NCI-H82 (cell line): ENCODE measurements at regions not wholly inside any gene's neighbourhood (a gene's known extent, or its start where the extent isn't known, plus 50 kb on each side); places are given as distances from the start of the nearest gene placed in this dataset.

Experiments used
- DNase-seq: peaks from one replicate; lab custom pipeline; 2025; lab: John Stamatoyannopoulos, UW

GRCh38 chr20:54362283-54362682, 113.1 kb upstream of the DOK5 start:
- DNase-seq: no peak

DNA sequence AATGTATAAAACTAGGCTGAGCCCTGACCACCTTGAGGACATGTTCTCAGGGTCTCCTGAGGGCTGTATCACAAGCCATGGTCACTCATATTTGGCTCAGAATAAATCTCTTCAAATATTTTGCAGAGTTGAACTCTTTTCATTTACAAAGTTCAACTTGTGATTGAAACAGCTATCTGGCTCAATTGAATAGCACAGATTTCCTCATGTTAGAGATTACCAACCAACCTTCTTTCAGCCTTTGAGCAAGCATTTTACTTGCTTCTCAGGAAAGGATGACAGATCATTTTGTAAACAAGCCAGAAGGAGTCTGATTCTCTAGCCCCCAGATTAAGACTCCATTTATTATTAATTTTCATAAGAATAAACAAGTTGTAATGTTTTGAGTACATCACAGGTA, 111.0 kb upstream of the DOK5 start:
- no peak for DNase-seq

DNA sequence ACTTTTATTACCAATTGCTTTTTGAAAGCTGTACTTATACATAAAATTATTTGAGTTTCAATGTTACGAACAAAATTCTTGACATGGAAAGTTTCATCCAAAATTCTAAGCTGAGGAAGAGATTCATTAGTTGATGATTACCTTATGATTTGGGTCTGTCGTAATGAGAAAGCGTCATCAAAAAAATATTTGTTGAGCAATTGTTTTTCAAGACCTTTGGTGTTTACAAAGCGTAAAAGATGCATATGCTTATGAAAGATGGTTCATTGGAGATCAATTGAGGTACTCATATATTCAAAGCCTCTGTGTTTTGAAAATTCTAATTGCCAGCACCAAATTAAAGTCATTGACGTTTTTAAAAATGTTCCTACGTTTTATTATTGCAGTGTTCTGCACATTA, 110.5 kb upstream of the DOK5 start:
- no peak for DNase-seq

DNA sequence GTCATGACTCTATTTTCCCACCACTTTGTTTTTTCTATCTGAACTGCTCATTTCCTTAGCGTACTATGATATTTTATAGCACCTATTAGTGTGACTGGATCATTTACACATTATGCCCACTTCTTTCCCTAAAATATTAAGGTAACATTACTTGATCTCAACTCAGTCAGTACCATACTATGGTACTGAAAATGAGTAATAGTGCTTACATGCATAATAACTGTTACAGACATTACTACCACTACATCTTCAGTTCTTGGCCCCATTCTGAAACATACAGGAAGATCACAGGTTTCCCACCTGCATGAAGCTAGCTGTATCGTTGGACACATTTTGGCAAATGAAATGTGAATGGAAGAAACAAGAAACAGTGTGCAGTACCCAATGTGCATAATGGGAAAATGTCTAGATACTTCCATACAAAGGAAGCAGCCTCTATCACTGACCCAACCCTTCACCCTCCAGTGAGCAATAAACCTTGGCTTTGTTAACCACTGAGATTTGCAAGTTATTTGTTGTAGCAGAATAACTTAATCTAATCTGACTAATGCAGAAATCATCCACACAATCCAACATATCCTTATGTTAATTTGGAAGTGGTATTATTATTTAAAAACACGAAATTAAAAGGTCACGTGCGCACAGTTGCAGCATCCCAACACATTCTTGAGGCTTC, 108.6 kb upstream of the DOK5 start:
- no peak for DNase-seq

- no peak for DNase-seq
Observed at GRCh38 chr20:54368570-54368969, 106.8 kb upstream of the DOK5 start.

GRCh38 chr20:54372313-54372712, 103.1 kb upstream of the DOK5 start:
- DNase-seq: no peak

DNA sequence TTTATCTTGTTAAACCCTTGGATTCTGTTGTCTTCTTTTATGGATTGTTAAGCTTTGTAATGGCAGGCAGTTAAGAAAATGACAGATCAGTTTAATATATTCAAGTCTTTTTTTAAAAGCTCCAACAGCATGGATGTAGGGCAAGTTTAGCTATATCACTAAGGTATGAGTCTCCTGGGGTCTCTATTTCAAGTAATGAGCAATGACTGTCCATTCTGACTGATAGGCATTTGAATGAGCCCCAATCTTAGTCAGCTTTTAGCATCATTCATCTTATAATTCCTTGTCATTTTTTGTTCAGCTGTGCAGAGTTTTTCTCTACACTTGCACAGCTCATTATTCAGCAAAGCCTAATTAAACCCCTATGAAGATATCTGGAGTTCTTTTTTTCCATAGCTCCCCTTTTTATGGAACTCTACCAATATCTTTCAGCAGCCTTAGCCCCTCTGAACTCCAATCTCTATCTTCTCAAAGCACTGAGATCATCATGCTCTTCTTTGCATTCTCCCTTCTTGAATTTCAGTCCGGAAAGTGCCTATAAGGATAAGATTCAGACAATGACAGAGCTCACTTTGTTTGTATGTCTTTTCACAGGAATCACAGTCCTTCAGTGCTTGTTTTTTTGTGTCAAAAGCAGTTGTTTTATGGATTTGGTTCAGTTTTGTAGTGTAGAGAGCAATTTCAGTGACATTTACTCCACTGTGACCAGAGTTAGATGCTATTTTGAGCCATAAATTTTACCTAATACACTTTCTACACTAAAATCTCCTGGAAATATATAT, 97.2 kb upstream of the DOK5 start:
- DNase-seq: no peak

GRCh38 chr20:54379893-54380584, 95.4 kb upstream of the DOK5 start:
- DNase-seq: no peak

DNA sequence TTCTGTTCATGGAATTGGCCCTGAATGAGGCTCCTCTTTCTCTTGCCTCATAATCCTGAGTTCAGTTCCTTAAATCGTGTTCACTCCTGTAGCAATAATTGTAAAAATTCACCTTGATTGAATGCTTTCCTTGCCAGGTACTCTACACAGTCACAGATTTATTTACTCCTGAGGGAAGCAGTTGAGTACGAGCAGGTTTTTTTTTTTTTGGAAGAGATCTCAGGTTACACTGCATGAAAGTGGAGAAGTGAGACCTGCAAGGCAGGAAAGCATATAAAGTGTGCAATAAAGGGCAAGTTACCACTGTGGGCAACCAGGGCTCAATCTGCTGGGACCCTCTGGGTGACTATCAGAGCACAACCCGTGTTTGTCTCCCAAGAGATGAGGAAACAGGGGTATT, 93.0 kb upstream of the DOK5 start:
- DNase-seq: no peak

DNA sequence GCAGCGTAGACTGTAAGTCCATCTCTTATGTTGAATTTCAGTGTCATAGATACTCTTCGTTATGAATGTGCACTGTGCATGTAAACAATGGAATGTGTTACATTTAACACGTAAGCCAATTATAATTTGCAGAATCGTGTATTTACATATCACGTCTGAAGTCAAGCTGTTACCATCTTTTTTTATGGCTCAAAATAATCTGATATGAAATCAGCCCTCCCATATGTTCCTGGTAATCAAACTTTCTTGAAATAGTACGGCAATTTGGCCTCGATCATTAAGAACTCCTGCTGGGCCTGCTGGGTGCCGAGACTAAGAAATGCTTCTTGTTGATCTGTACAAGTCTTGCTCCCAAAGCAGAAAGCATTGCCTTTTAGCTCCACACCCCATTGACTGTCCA, 89.6 kb upstream of the DOK5 start:
- no peak for DNase-seq

GRCh38 chr20:54389596-54390280, 85.7 kb upstream of the DOK5 start:
- DNase-seq: no peak

GRCh38 chr20:54397292-54398140, 77.9 kb upstream of the DOK5 start:
- no peak for DNase-seq

DNA sequence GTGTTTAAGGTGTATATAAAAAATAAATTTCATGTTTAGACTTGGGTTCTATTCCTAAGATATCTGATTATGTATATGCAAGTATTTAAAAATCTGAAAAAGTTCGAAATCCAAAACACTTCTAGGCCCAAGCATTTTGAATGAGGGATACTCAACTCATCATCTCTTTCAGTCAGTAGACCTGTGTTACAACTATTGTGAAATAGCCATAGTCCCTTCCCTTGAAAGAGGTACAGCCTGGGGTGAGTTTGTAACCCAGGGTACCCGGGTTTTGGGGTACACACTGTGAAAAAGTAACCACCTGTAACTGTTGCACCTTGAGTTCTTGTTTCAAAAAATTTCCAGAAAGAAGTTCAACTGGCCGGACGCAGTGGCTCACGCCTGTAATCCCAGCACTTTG, 76.6 kb upstream of the DOK5 start:
- no peak for DNase-seq

GRCh38 chr20:54405540-54405939, 69.9 kb upstream of the DOK5 start:
- DNase-seq: no peak

- DNase-seq: no peak
Observed at GRCh38 chr20:54407459-54407858, 67.9 kb upstream of the DOK5 start.

DNA sequence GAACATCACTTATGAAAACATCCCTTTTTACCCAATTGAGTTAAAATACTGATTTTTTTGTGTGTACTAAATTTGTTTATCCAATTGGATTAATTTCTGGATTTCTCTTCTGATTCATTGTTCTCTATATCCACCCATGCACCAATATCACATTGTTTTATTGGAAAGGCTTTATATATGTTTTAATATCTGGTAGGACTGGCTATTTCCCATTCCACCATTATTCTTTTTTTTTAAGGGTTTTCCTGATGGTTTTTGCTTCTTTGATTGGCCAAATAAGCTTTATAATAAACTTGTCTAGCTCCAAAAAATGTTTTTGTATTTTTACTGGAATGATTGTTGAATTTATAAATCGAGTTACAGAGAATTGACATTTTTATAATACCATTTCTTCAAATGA, 59.4 kb upstream of the DOK5 start:
- no peak for DNase-seq

GRCh38 chr20:54416770-54417169, 58.6 kb upstream of the DOK5 start:
- DNase-seq: no peak

DNA sequence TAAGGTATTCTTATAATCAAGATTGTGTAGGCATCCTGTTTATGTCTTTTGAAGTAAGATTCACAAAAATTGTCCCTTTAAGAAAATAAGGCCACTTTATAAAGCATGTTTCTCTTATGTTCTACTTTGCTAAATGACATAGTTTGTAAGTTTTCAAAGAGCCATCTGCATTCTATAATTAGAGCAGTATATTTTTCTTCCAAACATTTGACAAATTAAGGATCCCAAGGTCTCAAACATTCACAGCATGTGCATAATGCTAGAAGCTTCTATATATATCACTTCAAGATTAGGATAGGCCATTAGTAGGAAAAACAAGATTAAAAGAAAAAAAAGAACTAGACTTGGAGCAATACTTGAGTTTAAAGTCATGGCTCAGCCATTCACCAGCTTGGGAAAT, 55.9 kb upstream of the DOK5 start:
- no peak for DNase-seq
